ENCODE measurements at regions not wholly inside any gene's neighbourhood (a gene's known extent, or its start where the extent isn't known, plus 50 kb on each side); places are given as distances from the start of the nearest gene placed in this dataset.
A peak's percentile ranks its signal among the peaks of the same experiment; 100 is the strongest.

DNA sequence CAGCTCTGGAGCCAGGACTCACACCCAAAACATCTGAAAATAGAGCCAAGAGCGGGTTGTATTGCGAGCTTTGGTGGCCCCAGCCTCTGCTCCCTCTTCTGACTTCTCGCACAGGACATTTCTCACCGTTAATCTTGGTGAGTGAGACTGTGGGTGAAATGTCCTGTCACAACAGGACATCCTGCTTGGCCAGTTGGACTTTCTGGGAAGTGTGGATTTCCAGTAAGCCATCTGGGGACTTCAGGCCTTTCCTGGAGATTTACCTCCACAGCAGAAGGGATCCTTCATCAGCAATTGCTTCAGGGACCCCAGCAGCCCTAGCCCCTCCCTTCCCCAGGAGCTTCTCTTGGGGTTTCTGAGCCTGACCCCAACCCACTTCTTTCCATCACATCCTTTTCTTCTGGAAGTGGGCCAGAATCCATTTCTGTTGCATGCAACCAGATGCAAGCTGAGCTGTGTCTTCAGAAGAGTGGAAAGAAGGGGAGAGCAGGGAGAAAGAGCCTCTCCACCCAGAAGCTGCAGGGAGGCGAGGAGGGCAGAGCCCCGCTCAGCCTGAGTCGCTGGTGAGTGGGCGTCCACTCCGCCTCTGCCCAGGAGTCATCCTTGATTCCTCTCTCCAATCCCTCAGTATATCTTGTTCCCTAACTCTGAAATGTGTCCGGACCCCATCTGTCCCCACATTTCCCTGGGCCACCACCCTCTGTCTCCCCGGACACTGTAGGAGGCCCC lies 50.3 kb upstream of the GADD45G start:
- DNase-seq (ENCODE audit: low read depth): no peak

DNA sequence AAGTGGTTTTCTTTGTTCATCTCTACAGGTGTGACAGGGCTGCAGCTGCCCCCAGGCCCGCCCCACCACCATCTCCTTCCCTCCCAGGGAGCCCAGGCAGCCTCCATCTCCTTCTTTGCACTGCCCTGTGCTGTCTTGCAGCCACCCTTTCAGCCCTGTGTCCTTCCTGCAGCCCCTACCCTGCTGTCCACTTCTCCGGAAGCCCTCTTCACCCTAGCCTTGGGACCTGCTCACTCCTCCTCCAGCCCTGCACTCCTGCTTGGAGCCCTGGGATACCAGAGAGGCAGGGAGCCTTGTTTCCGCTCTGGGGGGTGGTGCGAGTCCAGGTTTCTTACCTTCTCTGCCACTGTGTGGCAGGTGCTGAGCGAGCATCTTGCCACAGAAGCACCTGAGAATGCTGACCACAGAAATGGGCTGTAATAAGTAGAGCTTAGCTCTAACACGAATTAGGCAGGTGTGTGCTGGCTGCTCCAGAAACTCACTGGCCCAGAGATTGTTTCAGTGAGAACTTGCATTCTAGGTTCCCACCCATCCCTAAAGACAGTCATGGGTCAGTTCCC lies 51.3 kb upstream of the GADD45G start:
- DNase-seq (ENCODE audit: low read depth): no peak

DNA sequence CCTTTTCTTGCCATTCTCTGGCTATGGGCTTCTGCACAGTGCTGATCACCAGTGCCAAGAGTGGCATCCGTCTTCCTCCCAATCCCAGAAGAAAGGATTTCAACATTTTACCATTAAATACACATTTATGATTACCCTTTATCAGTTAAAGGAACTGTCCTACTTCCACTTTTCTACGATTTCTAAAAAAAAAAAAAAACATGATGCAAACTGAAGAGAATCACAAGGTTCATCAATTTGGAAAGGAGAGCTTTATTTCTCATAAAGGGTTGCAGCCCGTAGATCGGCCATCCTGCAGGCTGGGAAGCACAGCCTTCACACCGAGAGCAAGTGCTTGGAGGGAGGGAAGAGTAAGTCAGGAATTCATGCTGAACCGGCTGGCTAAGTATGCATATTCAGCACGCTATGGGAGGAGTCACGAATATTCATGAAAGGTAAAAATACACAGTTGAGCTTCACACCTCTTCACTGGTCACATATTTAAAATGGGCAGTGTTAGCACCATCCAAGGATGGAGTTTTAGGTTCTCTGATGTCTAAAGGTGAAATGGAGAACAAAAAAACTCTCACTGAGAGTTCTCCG lies 52.5 kb upstream of the SEMA4D start:
- DNase-seq (ENCODE audit: low read depth): no peak

DNA sequence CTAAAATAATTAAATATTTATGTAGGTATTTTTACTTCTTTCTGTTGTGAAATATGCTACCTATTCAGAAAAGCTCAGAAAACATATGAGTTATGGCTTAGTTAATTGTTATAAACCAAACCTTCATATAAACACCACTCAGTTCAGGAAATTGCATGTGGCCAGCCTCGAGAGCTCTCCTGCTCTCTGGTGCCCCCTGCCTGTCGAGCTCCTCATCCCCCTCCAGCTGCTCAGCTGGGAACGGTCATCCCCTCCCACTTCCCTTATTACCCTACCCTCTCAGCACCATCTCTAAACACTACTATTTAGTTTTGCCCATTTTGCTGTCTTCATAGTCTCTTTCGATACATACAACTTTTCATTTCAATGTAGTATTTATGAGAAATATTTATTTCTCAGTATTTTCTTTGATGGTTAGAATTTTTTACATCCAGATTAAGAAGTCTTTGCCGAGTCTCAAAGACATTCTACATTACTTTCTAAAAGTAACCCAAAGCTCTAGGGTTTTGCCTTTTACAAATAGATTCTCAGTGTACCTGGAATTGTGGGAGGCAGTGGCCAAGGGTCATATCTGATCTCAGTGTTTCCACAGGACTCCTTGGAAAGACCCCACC lies 51.2 kb upstream of the SEMA4D start:
- DNase-seq (ENCODE audit: low read depth): peak; percentile 78

DNA sequence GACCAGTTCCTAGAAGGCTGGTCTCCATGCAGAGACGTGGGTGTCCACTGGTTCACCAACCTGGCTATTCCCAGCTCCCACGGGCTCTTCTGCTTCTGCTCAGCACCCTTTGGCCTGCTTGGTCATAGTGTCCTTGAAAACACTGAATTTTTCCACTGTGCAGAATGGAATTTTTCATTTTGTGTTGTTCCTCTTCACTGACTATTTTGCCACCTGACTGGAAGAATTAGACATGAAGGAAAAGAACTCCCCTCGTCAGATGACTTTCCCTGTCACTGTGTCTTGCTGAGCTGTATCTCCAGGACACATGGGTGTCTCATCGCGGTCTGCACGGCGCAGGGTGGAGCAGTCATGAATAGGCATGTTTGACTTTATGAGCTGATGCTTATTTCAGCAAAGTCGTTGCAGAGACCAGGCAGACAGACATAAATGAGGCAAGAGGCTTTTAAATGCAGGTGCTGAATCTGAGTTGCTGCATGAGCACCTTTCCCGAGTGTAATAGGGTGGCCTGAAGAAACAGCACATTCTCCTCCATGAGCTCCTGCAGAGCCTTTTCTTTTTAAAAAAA lies 50.2 kb upstream of the SEMA4D start:
- DNase-seq (ENCODE audit: low read depth): no peak

All from stimulated activated CD8-positive, alpha-beta memory T cell treated with anti-CD3 and anti-CD28 coated beads, Interleukin-15, amount 100 ng/mL, for 1 hour (primary cell).